ENCODE measurements at regions not wholly inside any gene's neighbourhood (a gene's known extent, or its start where the extent isn't known, plus 50 kb on each side); places are given as distances from the start of the nearest gene placed in this dataset.

GRCh38 chr2:180376066-180376465 lies 369.0 kb upstream of the CWC22 start:
- no peak overlapping the region for H3K4ac ChIP-seq (ENCODE audit: low read depth, low read length)
- no peaks in the 10 kb centered on the region for H3K79me1 ChIP-seq (ENCODE audit: insufficient read depth, low read depth, low read length, poor library complexity, severe bottlenecking)
- no peak overlapping the region for H2AK5ac ChIP-seq (ENCODE audit: insufficient read length, low read length)
- no peak overlapping the region for H3K23ac ChIP-seq (ENCODE audit: insufficient read length, low read depth, low read length)
- H3K9ac ChIP-seq (ENCODE audit: extremely low read depth, insufficient read length, low read length), result no peak overlapping the region
- Mint-ChIP-seq H3K27ac (no peak overlapping the region), H3K4me3 (no peak overlapping the region), H3K27me3 (ENCODE audit: low read depth) (no peaks in the 10 kb centered on the region), H3K4me1 (no peaks in the 10 kb centered on the region), H3K36me3 (ENCODE audit: insufficient read depth in 1 of 3, low read depth in 3 of 3) (no peaks in the 10 kb centered on the region), H3K9me3 (no peaks in the 10 kb centered on the region; a peak in 2 of 5 replicates)
- no CpG with 5 or more reads among the region's 3 CpGs for WGBS (ENCODE audit: extremely low coverage, insufficient read length, low lambda C conversion rate)
- H3T11ph ChIP-seq (ENCODE audit: low read length), result no peak overlapping the region
- no peak overlapping the region for H3K14ac ChIP-seq (ENCODE audit: insufficient read depth, low read length)
- no peak overlapping the region for H4K5ac ChIP-seq (ENCODE audit: insufficient read length, low read depth, low read length)
- no peak overlapping the region for H4K91ac ChIP-seq (ENCODE audit: insufficient read length, low read depth, low read length)
- H3K27me3 ChIP-seq (ENCODE audit: insufficient read depth, low read length), result no peaks in the 10 kb centered on the region
- no peak for DNase-seq
- no peaks in the 10 kb centered on the region; the same call in 1 of the 2 replicates for H3K4me1 ChIP-seq (ENCODE audit: insufficient read depth, low read length)
- no peak overlapping the region for H2BK15ac ChIP-seq (ENCODE audit: low read depth, low read length)
- no peak overlapping the region for H3K4me2 ChIP-seq (ENCODE audit: insufficient read depth, insufficient read length, low read length)
- no peak overlapping the region for H3K27ac ChIP-seq (ENCODE audit: insufficient read length, low read depth, low read length)
- no peaks in the 10 kb centered on the region for H3K79me2 ChIP-seq (ENCODE audit: insufficient read depth, low read length)
- no peak overlapping the region for H2AFZ ChIP-seq (ENCODE audit: low read length)
- no peak overlapping the region for H2BK20ac ChIP-seq (ENCODE audit: low read depth, low read length, poor library complexity, severe bottlenecking)
- no peak for TF ChIP-seq CTCF (conservative IDR thresholded peaks at IDR 0.05)
- no peak overlapping the region for H4K8ac ChIP-seq (replicated peaks; ENCODE audit: insufficient read length, low read depth, low read length)
- no peak overlapping the region for H2BK120ac ChIP-seq (ENCODE audit: low read depth, low read length, poor library complexity, severe bottlenecking)
- no peak overlapping the region for H2BK5ac ChIP-seq (ENCODE audit: insufficient read length, low read length)
- no peaks in the 10 kb centered on the region for H4K20me1 ChIP-seq (ENCODE audit: control insufficient read depth, insufficient read depth, insufficient read length)
- H3K9me3 ChIP-seq (ENCODE audit: control insufficient read depth, low read depth, low read length), result no peaks in the 10 kb centered on the region
- no peak overlapping the region for H3K18ac ChIP-seq (ENCODE audit: insufficient read length, low read depth, low read length)
- no peak overlapping the region for H3K56ac ChIP-seq (ENCODE audit: insufficient read length, low read depth, low read length)
- no peak overlapping the region for H2BK12ac ChIP-seq (ENCODE audit: insufficient read length, low read depth, low read length)
- no peaks in the 10 kb centered on the region for H3K23me2 ChIP-seq (ENCODE audit: insufficient read length, low read depth, low read length, poor library complexity, severe bottlenecking)

Data from H9 (cell line).